ENCODE measurements at regions not wholly inside any gene's neighbourhood (a gene's known extent, or its start where the extent isn't known, plus 50 kb on each side); places are given as distances from the start of the nearest gene placed in this dataset.

- TF ChIP-seq CTCF (IDR thresholded peaks at IDR 0.05) (no peak), POLR2A (IDR thresholded peaks at IDR 0.05) (no peak), EP300 (IDR thresholded peaks at IDR 0.05; ENCODE audit: low read depth) (no peak)
These were observed 287.0 kb upstream of the XYLT1 start for GRCh38 chr16:17757808-17758207.
